Coronary artery (tissue), 2 donors: ENCODE measurements at regions not wholly inside any gene's neighbourhood (a gene's known extent, or its start where the extent isn't known, plus 50 kb on each side); places are given as distances from the start of the nearest gene placed in this dataset.
A peak's percentile ranks its signal among the peaks of the same experiment; 100 is the strongest.

ENCODE experiments used
- DNase-seq: peaks from one replicate; pipeline ENCODE4 v3.0.0-alpha.2; 2017; ENCODE audit warnings: low spot score
- H3K27ac ChIP-seq, 2 donors: fragments of 200-600 bp; sonication (generic); one replicate each; pipeline ENCODE4 v1.5.1; 2016 to 2019
- H3K4me3 ChIP-seq: fragments of 200-600 bp; sonication (generic); 2 replicates; pipeline ENCODE4 v1.5.1; 2016; ENCODE audit warnings: mild to moderate bottlenecking, moderate library complexity
- TF ChIP-seq, protein P1 (sequence below): fragments of 200-600 bp; sonication (generic); IDR thresholded peaks from one replicate; pipeline ENCODE4 v1.5.1; 2019; ENCODE audit warnings: antibody characterized with exemption

DNA sequence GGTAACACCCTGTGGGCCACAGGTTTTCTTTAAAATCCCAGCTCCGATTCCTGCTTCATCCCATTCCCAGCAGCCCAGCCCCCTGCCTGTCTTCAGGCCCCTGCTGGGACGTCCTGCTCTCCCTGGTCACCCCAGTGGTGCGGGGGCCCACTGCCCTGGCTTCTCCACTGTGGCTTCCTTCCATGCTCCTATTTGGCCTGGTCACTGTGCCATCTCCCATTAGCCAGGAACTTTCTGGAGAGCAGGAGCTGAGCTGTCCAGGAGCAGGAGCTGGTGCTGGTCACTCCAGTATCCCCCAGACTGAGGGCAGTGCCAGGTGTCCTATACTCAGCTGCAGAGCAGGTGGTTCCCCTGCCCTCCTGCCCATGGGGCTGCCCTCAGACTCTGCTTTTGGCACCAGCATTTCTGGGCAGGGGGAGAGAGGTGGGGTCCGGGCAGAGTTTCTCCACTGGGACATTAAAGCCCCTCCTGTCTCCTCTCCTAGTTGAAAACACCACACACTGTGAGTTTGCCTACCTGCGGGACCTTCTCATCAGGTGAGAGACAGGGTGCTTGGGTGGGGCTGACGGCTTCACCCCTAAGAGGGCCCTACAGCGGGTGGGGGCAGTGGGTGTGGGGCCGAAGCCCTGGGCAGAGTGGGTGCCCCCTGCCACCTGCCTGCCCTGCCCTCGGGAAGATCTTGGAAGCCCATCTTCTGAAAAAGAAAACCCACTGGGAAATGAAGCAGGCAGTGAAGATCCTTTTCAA, 356.2 kb downstream of the SEC14L1 start:
- TF ChIP-seq, protein P1, sequence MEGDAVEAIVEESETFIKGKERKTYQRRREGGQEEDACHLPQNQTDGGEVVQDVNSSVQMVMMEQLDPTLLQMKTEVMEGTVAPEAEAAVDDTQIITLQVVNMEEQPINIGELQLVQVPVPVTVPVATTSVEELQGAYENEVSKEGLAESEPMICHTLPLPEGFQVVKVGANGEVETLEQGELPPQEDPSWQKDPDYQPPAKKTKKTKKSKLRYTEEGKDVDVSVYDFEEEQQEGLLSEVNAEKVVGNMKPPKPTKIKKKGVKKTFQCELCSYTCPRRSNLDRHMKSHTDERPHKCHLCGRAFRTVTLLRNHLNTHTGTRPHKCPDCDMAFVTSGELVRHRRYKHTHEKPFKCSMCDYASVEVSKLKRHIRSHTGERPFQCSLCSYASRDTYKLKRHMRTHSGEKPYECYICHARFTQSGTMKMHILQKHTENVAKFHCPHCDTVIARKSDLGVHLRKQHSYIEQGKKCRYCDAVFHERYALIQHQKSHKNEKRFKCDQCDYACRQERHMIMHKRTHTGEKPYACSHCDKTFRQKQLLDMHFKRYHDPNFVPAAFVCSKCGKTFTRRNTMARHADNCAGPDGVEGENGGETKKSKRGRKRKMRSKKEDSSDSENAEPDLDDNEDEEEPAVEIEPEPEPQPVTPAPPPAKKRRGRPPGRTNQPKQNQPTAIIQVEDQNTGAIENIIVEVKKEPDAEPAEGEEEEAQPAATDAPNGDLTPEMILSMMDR = no peak
- H3K27ac ChIP-seq = no peak overlapping the region

DNA sequence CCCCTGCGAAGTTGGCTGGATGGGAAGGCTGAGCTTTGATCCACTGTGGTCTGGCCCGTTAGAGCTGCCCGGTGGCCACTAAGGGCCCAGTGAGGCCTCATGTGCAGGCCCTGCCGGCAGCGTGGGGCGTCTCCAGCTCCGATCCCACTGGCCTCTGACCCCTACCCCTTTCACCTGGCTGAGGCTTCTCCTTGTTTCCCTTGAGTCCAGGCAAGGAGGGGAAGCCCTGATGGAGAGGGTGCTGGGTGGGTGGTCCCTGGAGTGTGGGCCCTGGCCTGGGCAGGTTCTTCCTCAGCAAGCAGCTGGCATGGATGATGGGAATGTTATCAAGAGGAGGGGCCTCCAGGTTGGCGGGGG, 356.8 kb downstream of the SEC14L1 start:
- Histone ChIP-seq H3K27ac (no peak overlapping the region), H3K4me3 (no peak overlapping the region)
- peak; percentile 70 for DNase-seq
- TF ChIP-seq, protein P1 = no peak

More for the DNA sequence above, 356.2 kb downstream of the SEC14L1 start:
- peak; percentile 68 for DNase-seq
- no peak overlapping the region for H3K4me3 ChIP-seq

DNA sequence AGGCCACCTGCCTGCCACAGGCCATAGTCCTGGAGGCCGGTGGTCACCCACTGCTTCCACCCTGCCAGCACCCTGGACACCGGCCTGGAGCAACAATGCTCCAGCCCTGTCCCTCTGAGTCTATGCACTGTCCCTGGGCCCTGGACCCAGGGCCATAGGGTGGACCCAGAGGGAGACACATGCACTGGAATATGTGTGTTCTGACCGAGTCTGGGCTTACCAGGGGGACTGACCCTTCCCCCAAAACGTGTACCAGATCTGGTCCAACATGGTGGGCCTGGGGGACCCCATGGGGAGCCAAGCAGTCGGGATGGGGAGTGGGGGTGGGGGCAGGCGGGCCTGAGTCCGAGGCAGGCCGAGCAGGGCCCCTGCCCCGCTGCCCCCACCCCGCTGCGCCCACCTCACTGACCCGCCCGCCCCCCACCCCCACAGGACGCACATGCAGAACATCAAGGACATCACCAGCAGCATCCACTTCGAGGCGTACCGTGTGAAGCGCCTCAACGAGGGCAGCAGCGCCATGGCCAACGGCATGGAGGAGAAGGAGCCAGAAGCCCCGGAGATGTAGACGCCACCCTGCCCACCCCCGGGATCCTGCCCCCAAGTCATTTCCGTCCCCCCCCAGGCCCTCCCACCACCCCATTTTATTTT, 357.4 kb downstream of the SEC14L1 start:
- DNase-seq = peak; percentile 49

GRCh38 chr17:77498791-77499698, 358.3 kb downstream of the SEC14L1 start:
- TF ChIP-seq, protein P1 = no peak
- no peak overlapping the region for H3K4me3 ChIP-seq
- peak; percentile 74 for DNase-seq

More for the DNA sequence above, 357.4 kb downstream of the SEC14L1 start:
- no peak overlapping the region for H3K4me3 ChIP-seq
- H3K27ac ChIP-seq = no peak overlapping the region
- TF ChIP-seq, protein P1 = no peak

GRCh38 chr17:77499699-77500435, 359.1 kb downstream of the SEC14L1 start:
- Histone ChIP-seq H3K27ac (no peak overlapping the region), H3K4me3 (no peak overlapping the region)
- DNase-seq = peak; percentile 57
- TF ChIP-seq, protein P1 = no peak

More at GRCh38 chr17:77498791-77499698, 358.3 kb downstream of the SEC14L1 start:
- no peak overlapping the region for H3K27ac ChIP-seq

GRCh38 chr17:77501101-77501566, 360.4 kb downstream of the SEC14L1 start:
- TF ChIP-seq, protein P1 = peak; percentile 24
- peak; percentile 47 for DNase-seq
- Histone ChIP-seq H3K4me3 (no peak overlapping the region), H3K27ac (no peak overlapping the region)
